Testis (tissue), 2 donors: ENCODE measurements at regions not wholly inside any gene's neighbourhood (a gene's known extent, or its start where the extent isn't known, plus 50 kb on each side); places are given as distances from the start of the nearest gene placed in this dataset.

ENCODE experiments used
- DNase-seq: peaks from one replicate; pipeline ENCODE4 v3.0.0-alpha.2; 2019
- H3K27ac ChIP-seq, 2 donors: fragments of 200-600 bp; sonication (generic); one replicate each; pipeline ENCODE4 v1.5.1; 2019
- H3K27me3 ChIP-seq: fragments of 200-600 bp; sonication (generic); one replicate; pipeline ENCODE4 v1.5.1; 2019
- H3K36me3 ChIP-seq: fragments of 200-600 bp; sonication (generic); one replicate; pipeline ENCODE4 v1.5.1; 2017; ENCODE audit warnings: low read depth; ENCODE audit errors: missing control alignments
- H3K4me1 ChIP-seq: fragments of 200-600 bp; sonication (generic); one replicate; pipeline ENCODE4 v1.5.1; 2019
- H3K4me3 ChIP-seq, 2 donors: fragments of 200-600 bp; sonication (generic); one replicate each; pipeline ENCODE4 v1.5.1; 2017 to 2019
- H3K9me3 ChIP-seq: fragments of 200-600 bp; sonication (generic); one replicate; pipeline ENCODE4 v1.5.1; 2017
- CTCF ChIP-seq, 3 experiments: fragments of 450-650 bp in 2 of 3; fragments of 200-600 bp in 1 of 3; sonication (generic) in 1 of 3; IDR thresholded peaks; one replicate each; pipeline ENCODE4 v1.5.1; 2016 to 2019; ENCODE audit warnings: antibody characterized with exemption in 3 of 3, mild to moderate bottlenecking in 2 of 3, moderate library complexity in 1 of 3
- POLR2A ChIP-seq: fragments of 450-650 bp; IDR thresholded peaks from one replicate; pipeline ENCODE4 v1.6.1; 2017; ENCODE audit warnings: antibody characterized with exemption, mild to moderate bottlenecking, moderate library complexity
- WGBS, 2 donors: methylation state at CpG; one replicate each; pipeline ENCODE4 v1.1.5; 2018; 5-methylcytosine and 5-hydroxymethylcytosine counted together
- intact Hi-C: fragments of 100-400 bp; cut with DNase I; formaldehyde crosslinking; loops from one replicate; pipeline ENCODE4 v1.15.1; 2023; ENCODE audit warnings: low total_unique reads

- no peaks in the 10 kb centered on the region for H3K27me3 ChIP-seq
- intact Hi-C loops: no loop called here
- H3K9me3 ChIP-seq: no peaks in the 10 kb centered on the region
- 100% methylated on average over 1 to 2 of the region's 2 CpGs for WGBS, 2 donors
- no peaks in the 10 kb centered on the region for H3K36me3 ChIP-seq
- H3K27ac ChIP-seq: no peak overlapping the region
- DNase-seq: no peak
- TF ChIP-seq CTCF (IDR thresholded peaks at IDR 0.05): no peak
- TF ChIP-seq POLR2A: no peak
- H3K4me3 ChIP-seq: no peak overlapping the region
- no peaks in the 10 kb centered on the region for H3K4me1 ChIP-seq
Measured at GRCh38 chr7:32228601-32229000, 158.4 kb upstream of the PDE1C start.

- Histone ChIP-seq H3K36me3 (no peaks in the 10 kb centered on the region), H3K27me3 (no peaks in the 10 kb centered on the region), H3K4me1 (no peaks in the 10 kb centered on the region), H3K27ac (no peak overlapping the region), H3K9me3 (no peaks in the 10 kb centered on the region), H3K4me3 (no peak overlapping the region)
- no peak for DNase-seq
- intact Hi-C loops: no loop called here
- TF ChIP-seq POLR2A (no peak), CTCF (IDR thresholded peaks at IDR 0.05) (no peak)
- 63 to 86% methylated on average over 1 of the region's 1 CpG for WGBS, 2 donors
Measured at GRCh38 chr7:32227746-32228145, 157.5 kb upstream of the PDE1C start.

- TF ChIP-seq POLR2A: no peak
- no peak for TF ChIP-seq CTCF (IDR thresholded peaks at IDR 0.05)
- WGBS, 2 donors: 87 to 89% methylated on average over 5 of the region's 5 CpGs
- no peak for DNase-seq
- no peaks in the 10 kb centered on the region for H3K36me3 ChIP-seq
- H3K4me3 ChIP-seq: no peak overlapping the region
- intact Hi-C loops: no loop called here
- H3K27me3 ChIP-seq: no peaks in the 10 kb centered on the region
- H3K9me3 ChIP-seq: no peaks in the 10 kb centered on the region
- no peak overlapping the region for H3K27ac ChIP-seq
- H3K4me1 ChIP-seq: no peaks in the 10 kb centered on the region
Measured at GRCh38 chr7:32224276-32224675, 154.1 kb upstream of the PDE1C start.

- DNase-seq: no peak
- Histone ChIP-seq H3K36me3 (no peaks in the 10 kb centered on the region), H3K4me1 (no peaks in the 10 kb centered on the region), H3K27ac (no peak overlapping the region), H3K27me3 (no peaks in the 10 kb centered on the region), H3K4me3 (no peak overlapping the region), H3K9me3 (no peaks in the 10 kb centered on the region)
- intact Hi-C loops: no loop called here
- 90 to 91% methylated on average over 8 of the region's 8 CpGs for WGBS, 2 donors
- no peak for TF ChIP-seq POLR2A
- no peak for TF ChIP-seq CTCF (IDR thresholded peaks at IDR 0.05)
Measured at GRCh38 chr7:32223721-32224120, 153.5 kb upstream of the PDE1C start.

DNA sequence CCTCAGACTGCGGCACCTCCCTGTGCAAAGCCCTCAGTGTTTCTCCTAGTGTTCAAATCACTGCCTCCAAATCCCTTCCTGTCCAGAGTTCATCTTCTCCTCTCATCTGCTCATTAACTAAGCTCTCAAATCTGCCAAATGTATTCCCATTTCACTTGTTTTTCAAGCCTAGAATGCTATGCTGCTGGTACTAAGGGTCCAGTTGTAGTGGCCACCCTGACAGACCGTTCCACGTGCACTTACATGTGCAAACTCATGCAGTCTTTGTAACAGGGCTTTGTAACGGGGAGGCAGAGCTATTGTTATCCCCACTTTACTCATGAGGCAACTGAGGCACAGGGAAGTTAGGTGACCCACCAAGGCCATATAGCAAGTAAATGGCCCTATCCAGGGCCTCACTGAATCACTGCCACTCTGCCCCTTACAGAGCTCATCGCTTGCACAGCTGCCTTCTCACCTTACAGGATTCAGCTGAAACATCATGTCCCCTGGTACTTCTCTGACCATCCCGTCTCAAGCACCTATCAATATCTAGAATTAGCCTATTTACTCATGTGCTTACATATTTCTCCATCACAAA is 153.0 kb upstream of the PDE1C start:
- Histone ChIP-seq H3K4me1 (no peaks in the 10 kb centered on the region), H3K36me3 (no peaks in the 10 kb centered on the region), H3K9me3 (no peaks in the 10 kb centered on the region), H3K27me3 (no peaks in the 10 kb centered on the region), H3K27ac (no peak overlapping the region), H3K4me3 (no peak overlapping the region)
- intact Hi-C loops: no loop called here
- no peak for DNase-seq
- TF ChIP-seq CTCF (IDR thresholded peaks at IDR 0.05) (no peak), POLR2A (no peak)
- WGBS, 2 donors: 94 to 96% methylated on average over 6 of the region's 6 CpGs
